ENCODE measurements at regions not wholly inside any gene's neighbourhood (a gene's known extent, or its start where the extent isn't known, plus 50 kb on each side); places are given as distances from the start of the nearest gene placed in this dataset.

DNA sequence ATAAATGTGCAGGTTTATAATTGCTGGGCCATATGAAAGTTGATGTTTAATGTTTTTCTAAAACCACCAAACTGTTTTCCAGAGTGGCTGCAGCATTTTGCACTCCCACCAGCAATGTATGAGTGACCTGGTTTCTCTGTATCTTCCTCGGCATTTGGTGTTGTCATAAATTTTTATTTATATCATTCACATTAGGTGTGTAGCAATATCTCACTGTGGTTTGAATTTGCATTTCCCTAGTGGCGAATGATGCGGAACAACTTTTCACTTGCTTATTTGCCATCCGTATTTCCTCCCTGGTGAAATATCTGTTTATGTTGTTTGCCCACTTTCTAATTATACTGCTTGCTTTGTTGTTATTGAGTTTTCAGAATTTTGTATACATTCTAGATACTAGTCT lies 295.7 kb upstream of the TUT7 start:
- H3K9ac ChIP-seq (ENCODE audit: low read length), result no peak overlapping the region
- H3K4me2 ChIP-seq (ENCODE audit: low read length), result no peak overlapping the region
- no peaks in the 10 kb centered on the region for H3K36me3 ChIP-seq (ENCODE audit: low read depth, low read length)
- CTCF ChIA-PET, result no interaction called here
- ATAC-seq (no peak), DNase-seq (no peak)
- no peaks in the 10 kb centered on the region for H3F3A ChIP-seq (ENCODE audit: low read length, unreplicated experiment)
- H3K9me3 ChIP-seq (ENCODE audit: low read length), result no peaks in the 10 kb centered on the region
- no peaks in the 10 kb centered on the region for H3K4me1 ChIP-seq (ENCODE audit: insufficient read depth, low read length)
- TF ChIP-seq CTCF (conservative IDR thresholded peaks at IDR 0.05; ENCODE audit: low read depth, low read length), result no peak
- no peak for TF ChIP-seq EZH2 (IDR thresholded peaks at IDR 0.05; ENCODE audit: low read length, unreplicated experiment)
- TF ChIP-seq EZH2phosphoT487 (IDR thresholded peaks at IDR 0.05; ENCODE audit: borderline replicate concordance, low read length), result no peak
- H3K9me2 ChIP-seq (replicated peaks; ENCODE audit: low read length), result no peaks in the 10 kb centered on the region
- no peak overlapping the region for H3K4me3 ChIP-seq (ENCODE audit: low read length)
- no peak overlapping the region for H3K27ac ChIP-seq (ENCODE audit: low read length)
- H3K27me3 ChIP-seq (ENCODE audit: low read length), result no peaks in the 10 kb centered on the region
- intact Hi-C loops (cut with micrococcal nuclease), result no loop called here
- POLR2A ChIA-PET (ENCODE audit: unreplicated experiment), result no interaction called here
- no TSS peak for BruUV-seq (replicated peaks)
- no peak overlapping the region for H2AFZ ChIP-seq (ENCODE audit: low read length)
- no peaks in the 10 kb centered on the region for H4K20me1 ChIP-seq (ENCODE audit: low read length)
- no peaks in the 10 kb centered on the region for H3K79me2 ChIP-seq (ENCODE audit: low read length)

DNA sequence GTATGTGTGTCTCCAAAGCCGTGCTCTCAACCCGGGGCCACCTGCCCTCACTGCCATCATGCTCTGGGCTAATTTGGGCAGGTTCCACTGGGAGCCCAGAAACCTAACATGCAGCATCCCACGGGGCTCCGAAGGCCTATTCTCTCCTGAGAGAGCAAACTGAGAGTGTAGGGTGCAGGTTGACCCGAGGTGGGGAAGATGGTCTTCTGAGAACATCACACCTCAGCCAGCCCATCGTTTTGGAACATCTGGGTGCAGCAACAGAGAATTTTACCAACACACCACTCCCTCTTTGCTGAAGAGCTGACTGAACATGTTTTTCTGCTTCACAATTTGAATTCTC lies 294.6 kb upstream of the TUT7 start:
- BruUV-seq (replicated peaks), result no TSS peak
- Histone ChIP-seq H3K36me3 (ENCODE audit: low read depth, low read length) (no peaks in the 10 kb centered on the region), H3K9ac (ENCODE audit: low read length) (no peak overlapping the region), H3K27me3 (ENCODE audit: low read length) (no peaks in the 10 kb centered on the region), H3K4me1 (ENCODE audit: insufficient read depth, low read length) (no peaks in the 10 kb centered on the region), H3K27ac (ENCODE audit: low read length) (no peak overlapping the region), H2AFZ (ENCODE audit: low read length) (no peak overlapping the region), H3F3A (ENCODE audit: low read length, unreplicated experiment) (no peaks in the 10 kb centered on the region), H4K20me1 (ENCODE audit: low read length) (no peaks in the 10 kb centered on the region), H3K9me3 (ENCODE audit: low read length) (no peaks in the 10 kb centered on the region), H3K79me2 (ENCODE audit: low read length) (no peaks in the 10 kb centered on the region), H3K4me3 (ENCODE audit: low read length) (no peak overlapping the region), H3K9me2 (replicated peaks; ENCODE audit: low read length) (no peaks in the 10 kb centered on the region), H3K4me2 (ENCODE audit: low read length) (no peak overlapping the region)
- ATAC-seq, result no peak
- no peak for DNase-seq
- intact Hi-C loops (cut with micrococcal nuclease), result no loop called here
- no peak for TF ChIP-seq EZH2phosphoT487 (IDR thresholded peaks at IDR 0.05; ENCODE audit: borderline replicate concordance, low read length)
- ChIA-PET POLR2A (ENCODE audit: unreplicated experiment) (no interaction called here), CTCF (no interaction called here)

DNA sequence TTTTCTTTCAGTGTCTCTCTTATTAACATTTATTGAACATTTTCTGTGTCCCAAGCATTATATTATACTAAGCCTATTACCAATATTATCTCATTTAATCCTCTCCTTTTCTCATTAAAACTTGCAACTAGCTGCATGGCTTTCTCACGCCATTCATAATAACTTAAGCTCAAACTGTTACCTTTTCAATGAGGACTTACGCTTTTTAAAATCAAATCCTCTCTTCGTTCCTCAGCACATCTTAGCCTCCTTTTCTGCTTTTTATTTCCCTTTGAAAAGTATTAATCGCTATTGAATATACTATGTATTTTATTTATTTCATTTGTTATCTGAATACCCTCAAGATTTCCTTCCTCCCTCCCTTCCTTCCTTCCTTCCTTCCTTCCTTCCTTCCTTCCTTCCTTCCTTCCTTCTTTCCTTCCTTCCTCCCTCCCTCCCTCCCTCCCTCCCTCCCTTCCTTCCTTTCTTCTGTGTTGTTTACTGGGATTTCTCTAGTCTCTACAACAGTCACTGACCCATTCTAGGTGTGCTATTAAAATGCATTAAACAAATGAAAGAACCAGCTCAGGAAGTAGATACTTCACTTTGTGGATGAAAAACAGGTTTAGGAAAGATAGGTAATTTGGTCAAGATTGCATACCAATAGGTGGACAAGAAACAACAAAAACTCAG lies 294.1 kb upstream of the TUT7 start:
- Histone ChIP-seq H2AFZ (ENCODE audit: low read length) (no peak overlapping the region), H3K4me2 (ENCODE audit: low read length) (no peak overlapping the region), H3F3A (ENCODE audit: low read length, unreplicated experiment) (no peaks in the 10 kb centered on the region), H3K79me2 (ENCODE audit: low read length) (no peaks in the 10 kb centered on the region), H3K27ac (ENCODE audit: low read length) (no peak overlapping the region), H3K4me3 (ENCODE audit: low read length) (no peak overlapping the region), H4K20me1 (ENCODE audit: low read length) (no peaks in the 10 kb centered on the region), H3K9me2 (replicated peaks; ENCODE audit: low read length) (no peaks in the 10 kb centered on the region), H3K27me3 (ENCODE audit: low read length) (no peaks in the 10 kb centered on the region), H3K36me3 (ENCODE audit: low read depth, low read length) (no peaks in the 10 kb centered on the region), H3K9ac (ENCODE audit: low read length) (no peak overlapping the region), H3K9me3 (ENCODE audit: low read length) (no peaks in the 10 kb centered on the region), H3K4me1 (ENCODE audit: insufficient read depth, low read length) (no peaks in the 10 kb centered on the region)
- ChIA-PET POLR2A (ENCODE audit: unreplicated experiment) (no interaction called here), CTCF (no interaction called here)
- BruUV-seq (replicated peaks), result no TSS peak
- DNase-seq (no peak), ATAC-seq (no peak)
- TF ChIP-seq EZH2 (IDR thresholded peaks at IDR 0.05; ENCODE audit: low read length, unreplicated experiment) (no peak), CTCF (conservative IDR thresholded peaks at IDR 0.05; ENCODE audit: low read depth, low read length) (no peak), EZH2phosphoT487 (IDR thresholded peaks at IDR 0.05; ENCODE audit: borderline replicate concordance, low read length) (no peak)
- intact Hi-C loops (cut with micrococcal nuclease), result no loop called here

Measured in PC-3 (cell line).